Endodermal cell (in vitro differentiated cells): ENCODE measurements at regions not wholly inside any gene's neighbourhood (a gene's known extent, or its start where the extent isn't known, plus 50 kb on each side); places are given as distances from the start of the nearest gene placed in this dataset.

Source experiments
- DNase-seq: peaks from one replicate; pipeline ENCODE4 v3.0.0-alpha.2; 2017
- H3K27ac ChIP-seq: 2 replicates; pipeline ENCODE4 v1.5.1; 2013; ENCODE audit warnings: mild to moderate bottlenecking, low read depth, low read length, moderate library complexity
- H3K27me3 ChIP-seq: 2 replicates; pipeline ENCODE4 v1.6.1; 2013; ENCODE audit warnings: mild to moderate bottlenecking, low read length, moderate library complexity; ENCODE audit not compliant: insufficient read depth, control insufficient read depth, poor library complexity, severe bottlenecking
- H3K36me3 ChIP-seq: 2 replicates; pipeline ENCODE4 v1.7.0; 2013; ENCODE audit warnings: mild to moderate bottlenecking, low read length, moderate library complexity; ENCODE audit not compliant: control insufficient read depth, insufficient read depth
- H3K4me1 ChIP-seq: one replicate; pipeline ENCODE4 v1.7.0; 2013; ENCODE audit warnings: low read length; ENCODE audit not compliant: control insufficient read depth, insufficient read depth
- H3K4me3 ChIP-seq: 2 replicates; pipeline ENCODE4 v1.5.1; 2013; ENCODE audit warnings: mild to moderate bottlenecking, low read length, moderate library complexity
- H3K9ac ChIP-seq: 2 replicates; pipeline ENCODE4 v1.6.1; 2013; ENCODE audit warnings: mild to moderate bottlenecking, low read length, moderate library complexity; ENCODE audit not compliant: poor library complexity, severe bottlenecking; ENCODE audit errors: extremely low read depth
- H3K9me3 ChIP-seq: 2 replicates; pipeline ENCODE4 v1.6.1; 2013; ENCODE audit warnings: mild to moderate bottlenecking, low read length, moderate library complexity; ENCODE audit not compliant: control insufficient read depth
- H3K27ac Mint-ChIP-seq: 2 replicates; pipeline ENCODE4 v1.8.0; 2020; ENCODE audit warnings: mixed read lengths
- H3K27me3 Mint-ChIP-seq: 2 replicates; pipeline ENCODE4 v1.8.0; 2021; ENCODE audit warnings: mild to moderate bottlenecking, mixed read lengths; ENCODE audit not compliant: insufficient read depth
- H3K36me3 Mint-ChIP-seq: 2 replicates; pipeline ENCODE4 v1.8.0; 2020; ENCODE audit warnings: low read depth, mixed read lengths
- H3K4me1 Mint-ChIP-seq: 2 replicates; pipeline ENCODE4 v1.8.0; 2020; ENCODE audit warnings: mixed read lengths
- H3K4me3 Mint-ChIP-seq: 2 replicates; pipeline ENCODE4 v1.8.0; 2020; ENCODE audit warnings: mild to moderate bottlenecking, moderate library complexity, mixed read lengths
- H3K9me3 Mint-ChIP-seq: 2 replicates; pipeline ENCODE4 v1.8.0; 2020; ENCODE audit warnings: mild to moderate bottlenecking, mixed read lengths
- WGBS, 2 experiments: methylation state at CpG; one replicate each; pipeline versions ENCODE4 v1.1.5 to v1.1.7; 2013; ENCODE audit warnings: missing lambda C conversion rate in 2 of 2, mixed read lengths in 1 of 2; ENCODE audit not compliant: insufficient coverage in 1 of 2, insufficient read length in 1 of 2; 5-methylcytosine and 5-hydroxymethylcytosine counted together
- TF ChIP-seq, protein P1 (sequence below): fragments of 200-600 bp; sonication (generic); conservative IDR thresholded peaks from 2 replicates; pipeline ENCODE4 v1.5.0; 2021; ENCODE audit warnings: antibody characterized with exemption, mild to moderate bottlenecking

- Histone ChIP-seq H3K4me3 (no peak overlapping the region), H3K27me3 (no peaks in the 10 kb centered on the region), H3K4me1 (no peaks in the 10 kb centered on the region), H3K9me3 (no peaks in the 10 kb centered on the region), H3K9ac (no peak overlapping the region), H3K27ac (no peak overlapping the region), H3K36me3 (no peaks in the 10 kb centered on the region)
- TF ChIP-seq, protein P1, sequence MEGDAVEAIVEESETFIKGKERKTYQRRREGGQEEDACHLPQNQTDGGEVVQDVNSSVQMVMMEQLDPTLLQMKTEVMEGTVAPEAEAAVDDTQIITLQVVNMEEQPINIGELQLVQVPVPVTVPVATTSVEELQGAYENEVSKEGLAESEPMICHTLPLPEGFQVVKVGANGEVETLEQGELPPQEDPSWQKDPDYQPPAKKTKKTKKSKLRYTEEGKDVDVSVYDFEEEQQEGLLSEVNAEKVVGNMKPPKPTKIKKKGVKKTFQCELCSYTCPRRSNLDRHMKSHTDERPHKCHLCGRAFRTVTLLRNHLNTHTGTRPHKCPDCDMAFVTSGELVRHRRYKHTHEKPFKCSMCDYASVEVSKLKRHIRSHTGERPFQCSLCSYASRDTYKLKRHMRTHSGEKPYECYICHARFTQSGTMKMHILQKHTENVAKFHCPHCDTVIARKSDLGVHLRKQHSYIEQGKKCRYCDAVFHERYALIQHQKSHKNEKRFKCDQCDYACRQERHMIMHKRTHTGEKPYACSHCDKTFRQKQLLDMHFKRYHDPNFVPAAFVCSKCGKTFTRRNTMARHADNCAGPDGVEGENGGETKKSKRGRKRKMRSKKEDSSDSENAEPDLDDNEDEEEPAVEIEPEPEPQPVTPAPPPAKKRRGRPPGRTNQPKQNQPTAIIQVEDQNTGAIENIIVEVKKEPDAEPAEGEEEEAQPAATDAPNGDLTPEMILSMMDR: no peak
- H3K27me3 Mint-ChIP-seq: no peaks in the 10 kb centered on the region
- no peaks in the 10 kb centered on the region for H3K9me3 Mint-ChIP-seq
- no peak for DNase-seq
- no peak overlapping the region for H3K27ac Mint-ChIP-seq
- WGBS, 2 experiments: 84% methylated on average over 2 of the region's 2 CpGs; no CpG with 5 or more reads in 1 of the 2 experiments
- peaks cover 9% of the 10 kb centered on the region for H3K4me1 Mint-ChIP-seq
- no peak overlapping the region for H3K4me3 Mint-ChIP-seq
- no peaks in the 10 kb centered on the region for H3K36me3 Mint-ChIP-seq
Observed at GRCh38 chr13:84864341-84864740, 934.9 kb downstream of the SLITRK6 start.

- H3K27me3 Mint-ChIP-seq: no peaks in the 10 kb centered on the region
Observed at GRCh38 chr13:84847107-84847506, 952.1 kb downstream of the SLITRK6 start.

DNA sequence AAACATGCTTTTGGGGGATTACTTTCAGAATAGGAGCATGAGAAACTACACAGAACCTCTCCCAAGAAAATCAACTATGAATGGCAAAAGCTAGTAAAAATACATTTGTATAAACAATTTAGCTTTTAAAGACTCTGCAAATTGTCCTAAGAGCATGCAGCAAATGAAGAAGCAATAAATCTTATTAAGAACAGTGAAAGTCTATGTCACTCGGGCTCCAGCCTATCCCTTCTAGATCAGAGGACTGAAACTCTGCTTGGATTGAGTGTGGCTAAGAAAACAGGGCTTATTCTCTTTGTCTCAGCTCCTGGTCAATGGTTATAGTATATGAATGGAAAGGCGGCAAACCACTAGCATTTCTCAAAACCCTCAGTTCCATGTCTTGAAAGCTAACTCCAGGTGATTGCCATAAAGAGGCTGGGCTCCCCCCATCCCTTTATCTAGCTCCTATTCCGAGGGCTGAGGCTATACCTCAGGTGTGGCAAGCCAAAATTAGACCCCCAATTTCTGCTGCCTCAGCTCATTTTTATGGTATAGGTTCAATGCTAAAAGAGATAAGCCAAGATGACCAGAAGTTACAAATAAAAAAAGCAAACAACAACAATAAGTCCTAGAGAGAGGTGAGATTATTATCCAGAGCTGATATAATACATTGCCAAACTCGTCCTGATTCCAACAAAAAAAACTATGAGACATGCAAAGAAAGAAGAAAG is 953.2 kb downstream of the SLITRK6 start:
- Mint-ChIP-seq H3K4me3 (no peak overlapping the region), H3K9me3 (peaks cover 2% of the 10 kb centered on the region), H3K27me3 (no peaks in the 10 kb centered on the region), H3K36me3 (no peaks in the 10 kb centered on the region), H3K27ac (no peak overlapping the region), H3K4me1 (no peaks in the 10 kb centered on the region)
- no peak overlapping the region for H3K9ac ChIP-seq
- 89 to 100% methylated on average over 1 to 4 of the region's 4 CpGs for WGBS, 2 experiments
- H3K9me3 ChIP-seq: no peaks in the 10 kb centered on the region
- TF ChIP-seq, protein P1: no peak
- H3K4me1 ChIP-seq: no peaks in the 10 kb centered on the region
- H3K4me3 ChIP-seq: no peak overlapping the region
- H3K36me3 ChIP-seq: no peaks in the 10 kb centered on the region
- H3K27me3 ChIP-seq: no peaks in the 10 kb centered on the region
- no peak for DNase-seq
- H3K27ac ChIP-seq: no peak overlapping the region

More at GRCh38 chr13:84847107-84847506, 952.1 kb downstream of the SLITRK6 start:
- Histone ChIP-seq H3K36me3 (no peaks in the 10 kb centered on the region), H3K9me3 (no peaks in the 10 kb centered on the region), H3K4me1 (no peaks in the 10 kb centered on the region), H3K4me3 (no peak overlapping the region), H3K9ac (no peak overlapping the region), H3K27ac (no peak overlapping the region), H3K27me3 (no peaks in the 10 kb centered on the region)
- DNase-seq: no peak
- H3K27ac Mint-ChIP-seq: no peak overlapping the region
- H3K4me3 Mint-ChIP-seq: no peak overlapping the region
- TF ChIP-seq, protein P1: no peak
- no peaks in the 10 kb centered on the region for H3K4me1 Mint-ChIP-seq
- no peaks in the 10 kb centered on the region for H3K36me3 Mint-ChIP-seq
- 71% methylated on average over 1 of the region's 1 CpG; no CpG with 5 or more reads in 1 of the 2 experiments for WGBS, 2 experiments
- peaks cover 2% of the 10 kb centered on the region for H3K9me3 Mint-ChIP-seq
